ENCODE measurements at regions not wholly inside any gene's neighbourhood (a gene's known extent, or its start where the extent isn't known, plus 50 kb on each side); places are given as distances from the start of the nearest gene placed in this dataset.

DNA sequence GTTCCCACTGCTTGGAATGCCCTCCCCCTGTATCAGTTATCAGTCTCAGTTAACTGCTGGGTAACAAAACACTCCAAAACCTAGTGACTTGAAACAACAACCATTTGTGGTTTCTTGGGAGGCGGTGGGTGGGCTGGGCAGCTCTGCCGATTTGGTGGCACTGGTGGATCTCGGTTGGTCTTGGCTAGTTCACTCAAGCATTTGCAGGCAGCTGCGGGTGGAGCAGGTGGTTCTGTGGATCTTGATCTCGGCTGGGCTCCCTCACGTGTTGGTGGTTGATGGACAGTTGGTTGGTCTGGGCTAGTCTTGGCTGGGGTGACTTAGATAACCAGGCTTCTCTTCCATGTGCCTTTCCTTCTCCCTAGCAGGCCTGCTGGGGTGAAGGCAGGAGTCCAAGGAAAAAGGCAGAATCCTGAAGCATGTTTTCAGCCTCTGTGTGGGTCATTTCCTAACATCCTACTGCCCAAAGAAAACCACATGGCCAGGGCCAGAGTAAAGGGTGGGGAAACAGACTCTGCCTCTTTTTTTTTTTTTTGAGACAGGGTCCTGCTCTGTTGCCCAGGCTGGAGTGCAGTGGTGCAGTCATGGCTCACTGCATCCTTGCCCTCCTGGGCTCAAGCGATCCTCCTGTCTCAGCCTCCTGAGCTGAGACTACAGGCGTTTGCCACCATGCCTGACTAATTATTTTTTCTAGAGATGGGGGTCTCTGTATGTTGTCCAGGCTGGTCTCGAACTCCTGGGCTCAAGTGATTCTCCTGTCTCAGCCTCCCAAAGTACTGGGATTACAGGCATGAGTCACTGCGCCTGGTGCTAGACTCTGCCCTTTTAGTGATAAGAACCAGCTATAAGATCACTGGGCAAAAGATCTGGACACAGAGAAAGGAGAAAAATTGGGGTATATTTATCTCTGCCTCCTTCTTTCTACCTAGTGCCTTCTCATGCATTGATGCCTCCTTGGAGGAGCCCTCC is 183.7 kb downstream of the RGS3 start:
- no peak for DNase-seq

DNA sequence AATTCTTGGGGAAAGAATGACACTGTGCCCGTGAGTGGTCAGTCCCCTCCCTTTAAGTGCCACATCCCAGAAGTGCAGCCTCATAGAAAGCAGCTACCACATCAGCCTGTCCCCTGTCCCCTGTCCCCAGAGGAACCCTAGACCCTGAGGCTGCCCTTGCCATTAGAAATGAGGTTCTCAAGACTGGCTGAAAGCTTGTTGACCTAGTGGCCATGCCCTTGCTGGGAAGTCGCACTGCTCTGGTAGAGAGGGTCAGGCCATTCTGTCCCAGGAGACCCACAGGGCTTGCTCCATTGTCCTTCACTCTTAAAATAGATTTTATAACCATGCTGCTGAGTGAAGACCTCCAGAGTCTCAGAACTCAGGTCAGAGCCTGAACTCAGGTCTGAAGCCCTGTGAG is 184.5 kb downstream of the RGS3 start:
- DNase-seq: no peak

DNA sequence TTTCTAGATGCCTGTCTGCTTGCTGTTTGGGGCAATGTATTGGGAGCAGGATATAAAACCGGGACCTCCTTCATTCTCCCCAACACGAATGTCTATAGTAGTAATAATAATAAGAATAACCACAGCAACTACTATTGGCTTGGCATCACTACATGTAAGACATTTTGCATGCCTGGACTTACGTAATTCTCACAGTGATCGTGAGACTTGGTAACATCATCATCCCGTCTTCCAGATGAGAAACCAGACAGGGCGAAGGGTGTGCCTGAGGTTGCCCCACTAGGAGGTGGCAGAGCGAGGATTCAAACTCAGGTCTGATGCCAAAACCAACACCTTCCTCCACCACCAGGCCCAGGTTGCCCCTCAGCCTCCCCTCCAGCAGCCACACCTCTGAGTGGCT is 185.1 kb downstream of the RGS3 start:
- DNase-seq: no peak

DNA sequence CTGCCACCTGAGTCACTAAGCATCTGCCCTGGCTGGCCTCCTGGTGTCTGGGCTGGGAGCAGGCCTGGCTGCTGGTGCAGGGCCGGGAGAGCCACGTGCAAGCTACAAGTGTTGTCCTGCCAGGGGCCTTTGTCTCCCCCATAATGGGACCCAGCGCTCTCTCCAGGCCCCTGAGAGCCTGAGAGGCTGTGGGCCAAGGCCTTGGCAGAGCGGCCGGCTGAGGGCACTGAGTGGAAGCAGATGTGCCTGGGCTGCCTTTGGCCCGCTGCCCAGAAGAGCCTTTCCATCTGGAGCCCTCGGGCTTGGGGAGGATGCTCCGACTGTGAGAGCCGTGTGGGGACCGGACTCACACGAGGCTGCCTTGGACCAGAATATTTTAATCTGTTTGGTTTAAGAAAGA is 185.5 kb downstream of the RGS3 start:
- DNase-seq: no peak

DNA sequence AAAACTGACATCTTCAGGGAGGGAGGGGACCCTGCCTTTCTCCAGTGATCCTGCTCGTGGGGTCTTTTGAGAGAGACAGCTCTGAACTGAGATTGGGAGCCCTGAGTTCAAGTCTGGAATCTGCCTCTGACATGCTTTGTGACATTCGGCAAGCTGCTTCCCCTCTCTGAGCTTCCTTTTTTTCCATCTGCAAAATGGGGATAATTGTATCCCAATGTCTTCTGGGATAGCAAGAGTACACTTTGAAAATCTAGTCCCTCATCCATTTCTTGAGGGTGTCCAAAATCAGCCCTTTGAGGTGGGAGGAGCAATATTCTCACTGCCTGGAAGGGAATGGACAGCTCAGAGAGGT is 186.3 kb downstream of the RGS3 start:
- no peak for DNase-seq

DNA sequence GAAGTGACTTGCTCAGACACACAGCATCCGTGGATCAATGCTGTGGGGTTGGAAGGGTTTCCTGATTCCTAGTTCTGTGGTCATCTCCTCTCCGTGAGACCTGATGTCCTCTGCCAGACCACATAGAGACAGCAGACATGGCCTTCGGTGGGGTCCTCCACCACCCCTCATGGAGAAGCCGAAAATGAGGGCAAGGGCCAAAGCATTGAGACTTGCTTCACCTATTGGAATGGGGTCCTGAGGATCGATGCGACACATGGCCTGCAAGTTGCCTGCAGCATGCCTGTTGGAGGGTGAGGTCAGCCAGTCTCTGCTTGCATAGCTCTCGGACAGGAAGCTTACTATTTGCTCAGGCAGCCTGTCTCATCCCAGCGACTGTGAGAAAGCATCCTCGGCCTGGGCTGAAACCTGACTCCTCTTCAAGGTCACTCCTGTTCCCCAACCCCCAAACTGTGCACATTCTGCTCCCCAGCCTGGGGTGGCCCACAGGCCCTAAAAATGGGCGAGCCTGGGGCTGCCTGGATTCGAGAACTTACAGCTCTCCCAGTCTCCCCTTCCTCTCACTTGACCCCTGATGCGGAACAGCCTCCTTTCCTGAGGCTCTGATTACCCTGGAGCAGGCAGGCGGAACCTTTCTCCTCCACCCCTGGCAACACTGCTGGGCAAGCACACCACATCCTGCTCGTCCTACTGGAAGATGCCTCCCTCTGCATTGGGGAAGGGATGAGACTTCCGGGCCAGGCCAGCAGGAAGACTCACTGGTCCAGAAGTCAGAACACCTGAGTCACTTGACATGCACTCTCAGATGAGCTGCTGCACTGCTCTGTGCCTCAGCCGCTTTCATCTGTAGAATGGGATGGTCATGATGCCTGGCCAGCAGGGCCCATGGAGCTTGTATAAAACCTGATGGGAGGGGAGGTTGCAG is 186.9 kb downstream of the RGS3 start:
- no peak for DNase-seq

DNA sequence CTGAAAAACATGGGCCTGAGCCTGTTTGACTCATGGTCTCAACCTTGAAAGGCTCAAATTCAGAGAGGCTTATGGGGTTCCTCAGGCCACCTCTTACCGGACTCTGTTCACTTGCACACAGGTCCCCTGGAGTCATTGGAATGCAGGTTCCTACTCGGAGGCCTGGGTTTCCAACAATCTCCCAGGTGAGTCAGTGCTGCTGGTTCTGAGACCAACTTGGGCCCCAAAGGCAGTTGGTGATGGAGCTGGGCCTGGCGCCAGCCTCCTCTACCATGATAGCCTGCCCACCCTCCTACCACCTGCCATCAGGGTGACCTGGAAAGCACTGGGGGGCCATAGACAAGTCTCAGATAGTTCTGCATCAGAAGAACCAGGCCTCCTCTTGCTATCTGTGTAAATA is 188.4 kb downstream of the RGS3 start:
- no peak for DNase-seq

DNA sequence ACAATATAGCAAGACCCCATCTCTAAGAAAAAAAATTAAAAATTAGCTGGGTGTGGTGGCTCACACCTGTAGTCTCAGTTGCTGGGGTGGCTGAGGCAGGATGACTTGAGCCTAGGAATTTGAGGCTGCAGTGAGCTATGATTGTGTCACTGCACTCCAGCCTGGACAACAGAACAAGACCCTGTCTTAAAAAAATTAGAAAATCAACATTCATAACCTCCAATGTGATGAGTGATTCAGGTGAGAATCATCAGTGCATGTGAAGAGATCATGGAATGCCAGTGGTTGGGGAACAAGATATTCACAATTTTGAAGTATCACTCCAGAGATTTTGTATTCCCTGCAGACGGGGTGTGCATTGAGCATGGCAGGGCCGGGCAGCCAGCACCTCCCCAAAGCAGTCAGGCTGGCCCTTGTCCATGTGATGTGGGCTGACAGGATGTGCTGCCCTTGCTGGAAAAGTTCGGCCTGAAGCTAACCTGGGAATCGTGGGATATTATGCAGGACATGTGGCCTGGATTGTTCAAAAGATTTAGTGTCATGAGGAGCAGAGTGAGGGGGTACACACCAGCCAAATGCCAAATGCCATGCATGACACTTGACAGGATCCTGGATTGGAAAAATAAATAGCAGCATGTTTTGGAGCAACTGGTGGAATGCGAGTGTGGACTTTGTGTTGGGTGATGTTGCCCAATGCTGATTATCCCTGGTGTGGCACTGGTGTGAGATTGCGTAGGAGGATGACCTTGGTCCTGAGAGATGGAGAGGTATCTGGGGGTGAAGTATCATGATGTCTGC is 189.0 kb downstream of the RGS3 start:
- no peak for DNase-seq

DNA sequence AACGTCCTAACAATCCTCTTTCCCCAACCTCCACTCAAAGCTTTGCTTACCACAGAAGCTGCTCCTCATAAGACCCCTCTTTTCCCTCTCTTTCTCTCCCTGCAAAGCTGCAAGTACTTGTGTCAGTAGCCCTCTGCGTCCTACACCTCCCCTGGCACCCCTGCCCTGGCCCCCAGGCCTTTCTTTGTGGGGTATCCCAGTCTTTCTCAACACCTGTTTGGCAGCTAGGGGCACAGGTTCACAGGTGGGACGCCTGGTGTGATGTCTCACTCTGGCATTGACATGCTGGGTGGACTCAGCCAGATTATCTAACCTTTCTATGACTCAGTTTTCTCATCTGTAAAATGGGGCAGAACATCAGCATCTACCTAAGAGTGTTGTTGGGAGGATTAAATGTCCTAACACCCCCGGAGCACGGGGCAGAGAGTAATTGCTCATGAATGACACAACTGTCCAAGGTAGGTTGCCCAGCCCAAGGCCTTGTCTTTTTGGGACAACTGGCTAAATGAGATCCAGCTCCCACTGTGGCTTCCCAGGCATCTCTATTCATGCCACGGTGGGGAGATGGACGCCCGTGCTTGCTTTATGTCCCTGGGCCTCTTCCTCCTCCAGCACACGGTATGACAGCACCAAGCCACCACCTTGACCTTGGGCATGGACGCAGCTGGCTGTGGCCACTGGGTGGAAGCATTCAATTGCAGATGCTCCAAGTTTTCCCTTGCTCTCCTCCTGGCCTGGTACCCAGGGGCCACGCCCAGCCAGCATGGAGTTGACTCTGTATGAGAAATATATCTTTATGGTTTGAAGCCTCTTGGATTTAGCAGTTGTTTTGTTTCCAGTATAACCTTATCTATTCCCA is 190.4 kb downstream of the RGS3 start:
- no peak for DNase-seq

DNA sequence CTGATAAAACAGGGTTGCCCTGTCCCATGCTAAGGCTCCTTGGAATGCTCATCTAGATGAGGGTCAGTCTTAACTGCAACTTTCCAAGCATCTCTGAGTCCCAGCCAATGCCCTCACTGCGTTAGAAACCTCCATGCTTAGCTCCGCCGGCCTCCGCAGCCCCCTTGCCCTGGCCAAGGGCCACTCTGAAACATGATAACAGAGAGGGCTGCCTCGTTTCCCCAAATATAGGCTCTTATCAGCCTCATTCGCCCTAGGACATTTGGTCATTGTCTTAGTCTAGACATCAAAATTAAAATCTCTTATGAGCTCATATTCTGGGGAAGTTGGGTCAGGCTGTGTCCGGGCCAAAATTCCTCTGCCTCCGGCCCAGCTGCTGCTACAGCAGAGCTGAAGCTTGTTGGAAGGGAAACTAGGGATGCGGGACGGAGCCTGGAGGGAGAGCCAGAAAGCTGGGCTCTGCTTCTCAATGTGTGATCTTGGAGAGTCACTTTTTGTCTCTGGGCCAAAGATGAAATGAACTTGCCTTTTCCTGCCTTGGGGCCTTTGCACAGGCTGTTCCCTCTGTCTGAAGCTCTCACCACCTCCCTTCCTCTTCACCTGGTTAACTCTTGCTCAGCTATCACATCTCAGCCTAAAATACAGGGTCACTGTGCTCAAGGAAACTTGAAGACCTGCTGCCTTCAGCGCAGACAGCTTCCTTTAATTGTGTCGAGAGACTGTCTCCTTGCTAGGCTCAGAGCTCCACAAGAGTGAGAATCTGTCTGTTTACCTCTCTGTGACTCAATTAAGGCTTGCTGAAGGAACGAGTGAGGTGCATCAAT is 191.3 kb downstream of the RGS3 start:
- DNase-seq: no peak

DNA sequence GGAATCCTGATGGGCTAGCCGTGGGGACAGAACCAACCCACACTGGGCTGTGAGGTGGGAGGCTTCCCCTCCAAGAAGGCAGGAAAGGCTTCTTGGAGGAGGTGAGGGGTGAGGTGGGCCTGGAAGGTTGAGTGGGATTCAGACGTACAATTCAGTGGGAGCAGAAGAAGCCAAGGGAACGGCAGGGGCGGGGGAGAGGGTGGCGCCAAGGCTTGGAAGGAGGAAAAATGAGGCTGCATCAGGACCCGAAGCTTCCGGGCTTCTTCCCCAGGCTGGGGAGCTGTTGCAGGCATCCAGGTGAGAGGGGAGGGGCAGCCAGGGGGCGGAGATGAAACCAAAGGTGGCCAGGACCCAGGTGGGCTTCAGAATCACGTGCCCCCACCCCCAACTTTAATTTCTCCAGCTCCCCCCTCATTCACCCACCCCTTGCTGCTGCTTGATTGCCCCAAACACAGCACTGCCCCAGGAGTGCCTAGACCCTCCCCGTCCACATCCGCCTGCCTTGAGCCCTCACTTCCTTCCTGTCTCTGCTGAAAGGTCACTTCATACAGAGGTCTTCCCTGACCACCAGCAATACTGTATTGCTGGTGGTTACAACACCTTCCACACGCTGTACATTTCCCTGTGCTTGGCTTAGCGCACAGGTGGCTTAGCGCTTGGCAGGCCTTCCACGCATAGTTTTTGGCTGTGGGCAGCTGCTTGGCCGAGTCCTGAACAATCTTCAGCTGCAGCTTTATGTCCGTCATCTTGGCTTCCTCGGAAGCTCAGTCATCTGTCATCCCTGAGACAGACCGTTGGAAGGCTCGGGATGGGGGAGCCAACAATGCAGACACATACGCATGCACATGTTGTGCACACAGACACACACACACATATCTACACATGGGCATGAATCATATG is 193.5 kb downstream of the RGS3 start:
- DNase-seq: no peak

DNA sequence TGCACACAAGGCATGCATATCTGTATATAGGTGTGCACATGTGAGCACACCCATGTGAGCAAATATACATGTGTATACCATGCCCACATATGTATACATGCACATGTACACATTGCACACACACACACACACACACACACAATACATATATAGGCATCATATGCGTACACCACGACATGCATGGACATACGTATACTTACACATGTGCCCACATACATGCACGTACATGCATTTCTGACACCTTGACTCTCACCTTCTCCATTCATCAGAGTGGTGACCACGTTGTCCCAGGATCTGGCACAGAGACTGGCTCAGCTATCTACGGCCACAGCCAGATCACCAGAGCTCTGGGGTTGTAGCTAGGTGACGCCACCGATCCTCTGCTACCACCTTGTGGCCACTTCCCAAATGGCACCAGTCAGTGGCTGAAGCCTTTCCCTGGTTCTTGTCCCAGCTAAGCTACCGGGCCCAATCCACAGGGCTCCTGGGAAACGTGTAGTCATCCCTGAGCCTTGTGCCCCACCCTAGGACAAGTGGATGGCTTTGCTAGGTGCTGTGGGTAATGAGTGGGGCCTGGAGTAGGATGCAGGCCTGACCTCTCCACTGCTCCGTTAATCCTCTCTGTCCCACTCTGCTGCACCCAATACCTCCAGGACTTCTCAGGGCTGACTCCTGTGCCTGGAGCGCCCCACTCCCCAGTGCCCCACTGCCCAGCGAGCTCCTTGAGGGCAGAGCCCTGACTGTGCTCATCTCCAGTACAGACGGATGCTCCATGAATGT is 194.4 kb downstream of the RGS3 start:
- DNase-seq: peak; percentile 65

DNA sequence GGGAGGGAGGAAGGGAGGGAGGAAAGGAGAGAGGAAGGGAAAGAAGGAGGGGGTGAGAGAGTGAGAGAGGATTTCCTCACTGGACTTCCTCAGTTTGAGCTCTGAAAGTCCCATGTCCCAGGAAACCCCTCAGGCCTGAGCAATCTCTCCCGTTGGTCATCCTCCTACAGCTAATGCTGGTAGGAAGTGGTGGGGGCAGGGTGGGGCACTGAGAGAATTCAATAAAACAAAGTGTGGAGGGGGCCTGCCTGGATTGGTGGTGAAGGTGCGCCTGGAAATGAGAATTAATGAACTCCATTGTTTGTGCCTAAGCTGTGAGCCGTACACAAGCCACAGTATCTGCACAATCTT is 195.0 kb downstream of the RGS3 start:
- DNase-seq: no peak

DNA sequence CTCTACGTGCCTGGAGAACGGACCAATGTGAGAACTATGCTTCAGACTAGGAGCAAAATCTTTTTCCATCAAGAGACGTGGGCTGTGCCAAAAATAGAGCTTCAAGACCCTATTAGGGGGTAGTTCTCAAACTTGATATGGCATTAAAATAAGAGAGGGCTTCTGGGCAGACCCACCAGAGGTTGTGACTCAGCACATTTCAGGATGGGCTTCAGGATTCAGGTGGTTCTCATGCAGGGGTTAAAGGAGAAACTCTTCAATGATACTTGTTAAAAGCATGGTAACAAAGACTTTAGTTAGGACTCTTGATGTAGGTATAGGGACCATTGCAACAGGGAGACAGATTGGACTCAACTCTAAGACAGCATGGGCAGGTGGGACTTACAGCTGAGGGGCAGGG is 195.5 kb downstream of the RGS3 start:
- DNase-seq: no peak

DNA sequence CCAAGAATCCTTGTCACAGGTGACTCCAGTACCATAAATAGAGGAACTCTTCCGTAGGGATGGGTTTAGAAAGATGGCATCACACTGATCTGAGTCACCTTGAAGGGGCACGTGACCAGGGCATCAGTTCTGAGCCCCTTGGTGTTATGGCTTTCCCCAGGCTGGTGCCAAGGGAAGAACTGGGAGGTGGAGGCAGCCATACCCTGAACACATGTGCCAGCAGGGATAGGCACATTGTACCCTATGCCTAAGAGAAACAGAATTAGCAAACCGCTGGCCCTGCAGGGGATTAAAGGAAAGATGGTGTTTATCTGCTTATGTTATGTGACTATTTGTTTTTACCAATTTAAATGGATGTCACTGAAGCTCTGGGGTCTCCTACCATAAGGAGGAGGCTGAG is 196.2 kb downstream of the RGS3 start:
- no peak for DNase-seq

DNA sequence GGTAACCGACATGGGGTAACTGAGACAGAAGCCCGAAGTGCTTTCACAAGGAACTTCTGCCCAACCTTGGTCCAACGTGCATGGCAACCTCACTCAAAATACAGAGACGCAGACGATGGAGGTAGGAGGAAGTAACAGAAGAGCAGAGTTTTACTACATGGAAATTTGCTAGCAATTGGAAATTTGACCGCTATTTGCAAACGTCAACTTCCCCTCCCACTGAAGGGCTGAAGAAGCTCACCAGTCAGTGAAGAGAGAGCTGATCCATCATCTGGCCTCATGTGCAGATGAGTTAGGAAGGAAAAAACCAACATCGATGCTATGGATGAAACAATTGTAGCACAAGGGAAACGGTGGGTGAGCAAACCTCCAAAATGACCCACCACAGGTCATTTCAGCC is 196.7 kb downstream of the RGS3 start:
- no peak for DNase-seq

DNA sequence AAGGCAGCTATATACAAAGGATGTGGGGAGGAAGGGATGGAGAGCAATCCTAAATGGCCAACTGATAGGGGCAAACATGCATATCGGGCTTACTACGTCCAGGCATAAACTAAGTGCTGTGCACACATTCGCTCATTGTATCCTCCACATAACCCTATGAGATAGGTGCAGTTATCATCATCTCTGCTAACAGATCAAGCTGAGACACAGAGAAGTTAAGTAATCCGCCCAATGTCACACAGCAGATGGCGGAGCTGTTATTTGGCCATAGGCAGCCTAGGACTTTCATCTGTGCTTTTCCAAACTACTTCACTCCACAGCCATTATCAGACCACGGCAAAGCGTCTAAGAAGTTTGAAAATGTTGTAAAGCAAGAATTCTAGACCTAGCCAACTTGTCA is 197.5 kb downstream of the RGS3 start:
- no peak for DNase-seq

DNA sequence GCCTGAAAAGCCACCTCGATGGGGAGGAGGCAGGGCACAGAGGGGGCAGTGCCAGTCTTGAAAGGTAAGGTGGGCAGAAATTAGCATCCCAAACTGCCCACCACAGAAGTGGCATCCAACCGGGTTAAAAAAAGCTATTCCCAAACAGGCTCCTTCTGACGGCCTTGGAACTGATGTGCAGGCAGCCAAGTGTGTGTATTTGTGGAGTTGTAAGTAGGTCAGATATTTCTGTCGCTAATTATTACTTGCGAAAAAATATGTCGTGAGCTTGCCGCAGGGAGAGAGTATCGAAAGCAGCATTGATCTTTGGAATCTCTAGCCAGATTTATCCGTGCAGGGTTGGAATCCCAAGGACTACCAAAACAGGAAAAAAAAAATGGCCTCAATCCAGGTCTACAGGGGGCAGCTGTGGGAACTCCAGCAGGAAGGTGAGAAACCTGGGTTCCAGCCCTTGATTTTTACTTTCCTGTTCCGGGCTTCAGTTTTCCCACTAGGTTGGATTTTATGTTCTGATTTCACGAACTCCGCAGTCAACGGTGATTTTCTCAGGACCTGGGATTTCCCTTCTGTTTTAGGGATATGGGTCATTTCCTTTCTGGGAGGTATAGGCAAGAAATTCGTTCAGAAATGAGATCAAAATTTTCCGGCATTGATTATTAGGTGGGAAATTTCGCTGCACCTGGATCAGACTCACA is 200.8 kb downstream of the RGS3 start:
- no peak for DNase-seq

DNA sequence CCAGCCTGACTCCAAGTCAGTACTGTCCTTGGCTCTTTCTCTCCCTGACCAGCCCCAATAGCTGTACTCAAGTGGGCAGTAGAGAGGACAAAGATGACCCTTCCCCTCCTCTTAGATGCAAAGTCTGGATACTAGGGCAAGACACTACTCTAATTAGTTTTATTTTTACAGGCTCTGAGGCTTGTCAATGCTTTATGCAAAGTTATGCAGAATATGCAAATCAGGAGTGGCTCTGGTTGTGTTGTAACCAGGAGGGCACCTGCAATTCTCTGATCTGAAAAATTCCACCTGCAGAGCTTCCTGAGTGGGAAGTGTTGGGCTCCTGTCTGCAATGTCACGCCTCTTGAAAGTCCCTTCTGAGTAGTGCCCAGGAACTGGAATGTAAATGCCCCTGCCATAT is 201.5 kb downstream of the RGS3 start:
- DNase-seq: no peak
